SU-DHL-6 (cell line): ENCODE measurements at regions not wholly inside any gene's neighbourhood (a gene's known extent, or its start where the extent isn't known, plus 50 kb on each side); places are given as distances from the start of the nearest gene placed in this dataset.

Experiments used
- H2AFZ ChIP-seq: fragments of 200-600 bp; sonication (generic); 2 replicates; pipeline ENCODE4 v1.6.1; 2014; ENCODE audit warnings: low read depth, mild to moderate bottlenecking, moderate library complexity, mixed read lengths, antibody characterized with exemption, low read length; ENCODE audit not compliant: severe bottlenecking
- H3F3A ChIP-seq: fragments of 200-600 bp; shearing (Covaris generic); 2 replicates; pipeline ENCODE4 v1.6.0; 2016; ENCODE audit warnings: antibody characterized with exemption, mild to moderate bottlenecking; ENCODE audit not compliant: insufficient read depth
- H3K27ac ChIP-seq: fragments of 200-600 bp; sonication (generic); 2 replicates; pipeline ENCODE4 v1.5.1; 2016; ENCODE audit warnings: low read depth, mild to moderate bottlenecking, low read length, moderate library complexity, mixed read lengths
- H3K27me3 ChIP-seq: fragments of 200-600 bp; sonication (generic), shearing (Covaris generic); 2 replicates; pipeline ENCODE4 v1.6.0; 2014; ENCODE audit warnings: mild to moderate bottlenecking, low read length
- H3K36me3 ChIP-seq: fragments of 200-600 bp; sonication (generic); 2 replicates; pipeline ENCODE4 v1.6.1; 2014; ENCODE audit warnings: mild to moderate bottlenecking, low read length, mixed read lengths
- H3K4me2 ChIP-seq: fragments of 300-600, 200-600 bp; shearing (Covaris generic), sonication (generic); 2 replicates; pipeline ENCODE4 v1.6.0; 2014; ENCODE audit warnings: low read length, low read depth, mild to moderate bottlenecking; ENCODE audit not compliant: poor library complexity, severe bottlenecking
- H3K4me3 ChIP-seq: fragments of 200-600 bp; sonication (generic); 2 replicates; pipeline ENCODE4 v1.5.1; 2014; ENCODE audit warnings: antibody characterized with exemption, low read length, mild to moderate bottlenecking, mixed read lengths; ENCODE audit not compliant: insufficient read depth, poor library complexity, severe bottlenecking
- H3K79me2 ChIP-seq: fragments of 200-600 bp; sonication (generic); 2 replicates; pipeline ENCODE4 v1.6.1; 2014; ENCODE audit warnings: mild to moderate bottlenecking, low read length, moderate library complexity; ENCODE audit not compliant: insufficient read depth
- H3K9ac ChIP-seq: fragments of 200-600 bp; sonication (generic); 2 replicates; pipeline ENCODE4 v1.7.0; 2014; ENCODE audit warnings: mild to moderate bottlenecking, low read length
- H3K9me2 ChIP-seq: fragments of 200-600 bp; sonication (generic); replicated peaks from 2 replicates; pipeline ENCODE4 v1.6.1; 2014; ENCODE audit warnings: low read length; ENCODE audit not compliant: insufficient read depth
- H3K9me3 ChIP-seq: fragments of 200-600 bp; sonication (generic); 2 replicates; pipeline ENCODE4 v1.6.1; 2014; ENCODE audit warnings: low read length, mixed read lengths; ENCODE audit not compliant: insufficient read depth
- H4K20me1 ChIP-seq: fragments of 200-600 bp; sonication (generic); 2 replicates; pipeline ENCODE4 v1.6.1; 2014; ENCODE audit warnings: low read depth, mild to moderate bottlenecking, antibody characterized with exemption, low read length, moderate library complexity, mixed read lengths
- CTCF ChIP-seq: fragments of 200-600 bp; sonication (generic); IDR thresholded peaks from one replicate; pipeline ENCODE4 v1.5.1; 2017; ENCODE audit warnings: antibody characterized with exemption, mild to moderate bottlenecking, low read length, moderate library complexity; ENCODE audit not compliant: insufficient read depth, poor library complexity, severe bottlenecking
- EZH2phosphoT487 ChIP-seq: fragments of 200-600 bp; sonication (generic), shearing (Covaris generic); conservative IDR thresholded peaks from 2 replicates; pipeline ENCODE4 v1.6.1; 2018; ENCODE audit warnings: mild to moderate bottlenecking, antibody characterized with exemption, low read length, moderate library complexity, mixed read lengths

GRCh38 chr2:121159291-121160071 lies 125.5 kb downstream of the TFCP2L1 start:
- Histone ChIP-seq H3K79me2 (no peaks in the 10 kb centered on the region), H3K9me3 (peaks cover 4% of the 10 kb centered on the region; the same call in 1 of the 2 replicates), H3K4me2 (no peak overlapping the region), H3K27me3 (no peaks in the 10 kb centered on the region), H4K20me1 (no peaks in the 10 kb centered on the region), H2AFZ (no peak overlapping the region), H3K36me3 (no peaks in the 10 kb centered on the region), H3K9me2 (no peaks in the 10 kb centered on the region), H3F3A (no peaks in the 10 kb centered on the region), H3K9ac (no peak overlapping the region), H3K27ac (no peak overlapping the region), H3K4me3 (no peak overlapping the region)
- TF ChIP-seq CTCF (no peak), EZH2phosphoT487 (no peak)

- Histone ChIP-seq H3K9me3 (peaks cover 4% of the 10 kb centered on the region; the same call in 1 of the 2 replicates), H3K79me2 (no peaks in the 10 kb centered on the region), H3K4me2 (no peak overlapping the region), H2AFZ (no peak overlapping the region), H3F3A (no peaks in the 10 kb centered on the region), H4K20me1 (no peaks in the 10 kb centered on the region), H3K27ac (no peak overlapping the region), H3K27me3 (no peaks in the 10 kb centered on the region), H3K9ac (no peak overlapping the region), H3K4me3 (no peak overlapping the region), H3K9me2 (no peaks in the 10 kb centered on the region), H3K36me3 (no peaks in the 10 kb centered on the region)
- no peak for TF ChIP-seq CTCF
- TF ChIP-seq EZH2phosphoT487: no peak
Measured at GRCh38 chr2:121160366-121160765, 124.6 kb downstream of the TFCP2L1 start.

- Histone ChIP-seq H3K4me2 (no peak overlapping the region), H2AFZ (no peak overlapping the region), H3K36me3 (no peaks in the 10 kb centered on the region), H3K4me3 (no peak overlapping the region), H3K27ac (no peak overlapping the region), H3K9ac (no peak overlapping the region), H4K20me1 (no peaks in the 10 kb centered on the region), H3K9me2 (no peaks in the 10 kb centered on the region), H3F3A (no peaks in the 10 kb centered on the region), H3K9me3 (peaks cover 4% of the 10 kb centered on the region; the same call in 1 of the 2 replicates), H3K79me2 (no peaks in the 10 kb centered on the region), H3K27me3 (no peaks in the 10 kb centered on the region)
- TF ChIP-seq CTCF: no peak
- no peak for TF ChIP-seq EZH2phosphoT487
Measured at GRCh38 chr2:121161272-121161671, 123.7 kb downstream of the TFCP2L1 start.
